WTC11 (cell line): ENCODE measurements at regions not wholly inside any gene's neighbourhood (a gene's known extent, or its start where the extent isn't known, plus 50 kb on each side); places are given as distances from the start of the nearest gene placed in this dataset.

Experiments
- RELA ChIP-seq: sonication (generic); formaldehyde crosslinking; IDR thresholded peaks from 2 replicates; pipeline ENCODE4 v1.8.1; 2022; ENCODE audit warnings: missing genetic modification reagents, mild to moderate bottlenecking, borderline replicate concordance
- TF ChIP-seq, protein P1 (sequence below): fragments of 200-600 bp; IDR thresholded peaks from 2 replicates; pipeline ENCODE4 v1.8.0; 2022; ENCODE audit warnings: antibody characterized with exemption

DNA sequence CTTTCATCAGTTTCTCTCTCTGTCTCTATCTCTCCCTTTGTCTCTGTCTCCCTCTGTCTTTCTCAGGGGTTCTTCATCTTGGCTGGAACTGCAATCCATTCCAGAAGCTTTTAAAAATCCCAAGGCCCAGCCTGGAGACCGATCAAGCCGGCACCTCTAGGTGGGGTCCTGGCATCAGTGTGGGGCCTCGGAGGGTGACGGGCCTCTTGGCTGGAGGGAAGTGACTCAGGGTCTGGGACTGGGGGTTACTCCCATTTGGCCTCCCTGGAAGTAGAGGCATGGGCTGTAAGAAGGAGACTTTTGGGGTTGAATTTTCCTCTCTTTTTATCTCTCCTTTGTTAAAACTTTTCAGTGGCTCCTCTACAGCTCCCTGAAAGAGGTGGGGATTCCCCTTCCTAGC lies 52.8 kb upstream of the OTOF start:
- TF ChIP-seq, protein P1, sequence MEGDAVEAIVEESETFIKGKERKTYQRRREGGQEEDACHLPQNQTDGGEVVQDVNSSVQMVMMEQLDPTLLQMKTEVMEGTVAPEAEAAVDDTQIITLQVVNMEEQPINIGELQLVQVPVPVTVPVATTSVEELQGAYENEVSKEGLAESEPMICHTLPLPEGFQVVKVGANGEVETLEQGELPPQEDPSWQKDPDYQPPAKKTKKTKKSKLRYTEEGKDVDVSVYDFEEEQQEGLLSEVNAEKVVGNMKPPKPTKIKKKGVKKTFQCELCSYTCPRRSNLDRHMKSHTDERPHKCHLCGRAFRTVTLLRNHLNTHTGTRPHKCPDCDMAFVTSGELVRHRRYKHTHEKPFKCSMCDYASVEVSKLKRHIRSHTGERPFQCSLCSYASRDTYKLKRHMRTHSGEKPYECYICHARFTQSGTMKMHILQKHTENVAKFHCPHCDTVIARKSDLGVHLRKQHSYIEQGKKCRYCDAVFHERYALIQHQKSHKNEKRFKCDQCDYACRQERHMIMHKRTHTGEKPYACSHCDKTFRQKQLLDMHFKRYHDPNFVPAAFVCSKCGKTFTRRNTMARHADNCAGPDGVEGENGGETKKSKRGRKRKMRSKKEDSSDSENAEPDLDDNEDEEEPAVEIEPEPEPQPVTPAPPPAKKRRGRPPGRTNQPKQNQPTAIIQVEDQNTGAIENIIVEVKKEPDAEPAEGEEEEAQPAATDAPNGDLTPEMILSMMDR: no peak
- TF ChIP-seq RELA (CRISPR knock-in tag): no peak
